Rectal smooth muscle tissue (tissue), 1 donor: ENCODE measurements at regions not wholly inside any gene's neighbourhood (a gene's known extent, or its start where the extent isn't known, plus 50 kb on each side); places are given as distances from the start of the nearest gene placed in this dataset.
"Not testable (repeated sequence)": the region's sequence is repeated elsewhere in the genome, so short reads cannot be mapped to it uniquely, and the experiment has no call there.

Source experiments
- H3K27ac ChIP-seq: one replicate; pipeline ENCODE4 v1.7.0; 2013; ENCODE audit warnings: low read depth, low read length, inconsistent platforms
- H3K27me3 ChIP-seq: one replicate; pipeline ENCODE4 v1.7.0; 2013; ENCODE audit warnings: low read length; ENCODE audit not compliant: control insufficient read depth, insufficient read depth
- H3K36me3 ChIP-seq: one replicate; pipeline ENCODE4 v1.7.0; 2013; ENCODE audit warnings: low read length; ENCODE audit not compliant: control insufficient read depth, insufficient read depth
- H3K4me1 ChIP-seq: one replicate; pipeline ENCODE4 v1.7.0; 2013; ENCODE audit warnings: low read length; ENCODE audit not compliant: control insufficient read depth, insufficient read depth
- H3K4me3 ChIP-seq: one replicate; pipeline ENCODE4 v1.7.0; 2013; ENCODE audit warnings: low read length
- H3K9ac ChIP-seq: one replicate; pipeline ENCODE4 v1.7.0; 2013; ENCODE audit warnings: low read length

DNA sequence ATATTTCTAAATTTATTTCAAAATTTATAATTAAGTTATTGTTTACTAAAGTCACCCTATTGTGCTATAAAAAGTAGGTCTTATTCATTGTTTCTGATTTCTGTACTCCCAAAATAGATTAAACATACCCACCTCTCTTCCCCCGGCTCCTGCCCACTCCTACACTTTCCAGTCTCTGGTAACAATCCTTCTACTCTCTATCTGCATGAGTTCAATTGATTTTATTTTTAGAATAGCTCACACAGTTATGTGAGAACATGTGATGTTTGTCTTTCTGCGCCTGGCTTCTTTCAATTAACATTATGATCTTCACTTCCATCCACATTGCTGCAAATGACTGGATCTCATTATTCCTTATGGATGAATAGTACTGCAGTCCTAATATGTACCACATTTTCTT, 269.3 kb downstream of the ACTRT1 start:
- no peaks in the 10 kb centered on the region for H3K27me3 ChIP-seq
- H3K27ac ChIP-seq = no peak overlapping the region
- H3K4me3 ChIP-seq = no peak overlapping the region
- no peak overlapping the region for H3K9ac ChIP-seq
- H3K36me3 ChIP-seq = no peaks in the 10 kb centered on the region
- H3K4me1 ChIP-seq = no peaks in the 10 kb centered on the region

DNA sequence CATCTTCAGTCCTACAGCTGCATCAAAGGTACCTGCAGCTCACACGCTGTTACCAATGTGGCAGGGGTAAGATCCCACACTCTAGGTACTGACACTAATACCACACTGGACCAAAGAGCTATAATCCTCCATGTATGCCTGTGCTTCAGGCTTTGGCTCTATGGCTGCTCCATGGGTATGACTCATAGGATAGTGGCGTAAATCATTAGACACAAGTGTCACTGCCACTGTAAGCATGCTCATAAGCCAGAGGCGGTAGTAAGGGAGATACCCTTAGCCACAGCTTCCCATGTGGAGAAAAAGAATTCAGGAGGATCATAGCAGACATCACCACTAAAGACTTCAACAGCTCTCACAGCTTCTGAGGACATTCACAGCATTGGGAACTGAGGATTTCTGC, 287.5 kb downstream of the ACTRT1 start:
- Histone ChIP-seq H3K9ac (no peak overlapping the region), H3K4me1 (no peaks in the 10 kb centered on the region), H3K27ac (no peak overlapping the region), H3K4me3 (no peak overlapping the region), H3K36me3 (no peaks in the 10 kb centered on the region), H3K27me3 (no peaks in the 10 kb centered on the region)

DNA sequence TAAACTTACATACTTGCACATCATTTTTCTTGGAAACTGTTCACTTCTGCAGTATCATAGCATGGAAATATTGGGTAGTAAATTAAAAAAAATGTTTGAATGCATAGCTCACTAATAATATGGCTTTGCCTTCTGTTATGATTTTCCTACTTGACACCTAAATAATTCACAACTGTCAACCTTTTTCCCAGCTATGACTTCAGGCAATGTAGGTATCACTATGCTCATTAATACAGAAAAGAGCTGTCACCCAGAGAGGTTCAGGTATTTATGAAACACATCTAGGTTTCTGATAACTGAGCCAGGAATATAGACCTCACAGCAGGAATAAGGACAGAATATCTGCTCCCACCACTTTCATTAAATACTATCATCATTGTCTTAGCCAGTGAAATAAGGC, 289.5 kb downstream of the ACTRT1 start:
- H3K36me3 ChIP-seq = no peaks in the 10 kb centered on the region
- H3K9ac ChIP-seq = no peak overlapping the region
- H3K4me1 ChIP-seq = no peaks in the 10 kb centered on the region
- no peak overlapping the region for H3K4me3 ChIP-seq
- H3K27ac ChIP-seq = no peak overlapping the region
- no peaks in the 10 kb centered on the region for H3K27me3 ChIP-seq

DNA sequence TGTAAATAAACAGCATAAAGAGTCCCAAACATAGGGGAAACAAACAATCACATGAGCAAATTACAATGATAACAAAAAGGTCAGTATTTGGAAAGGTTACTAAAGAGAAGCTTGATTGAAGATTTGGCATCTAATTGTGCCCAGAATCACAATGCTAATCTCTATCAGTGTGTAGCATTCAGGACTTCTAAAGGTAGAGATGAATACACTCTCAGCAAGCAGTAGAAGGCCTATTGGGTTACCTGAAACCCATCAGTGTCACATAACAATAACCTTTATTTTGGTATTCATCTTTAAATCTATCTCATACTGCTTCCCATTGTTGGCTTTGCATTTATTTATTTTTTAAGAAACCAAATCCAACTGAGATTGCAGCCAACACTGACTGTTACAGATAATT, 319.5 kb downstream of the ACTRT1 start:
- Histone ChIP-seq H3K36me3 (no peaks in the 10 kb centered on the region), H3K9ac (no peak overlapping the region), H3K4me1 (no peaks in the 10 kb centered on the region), H3K27ac (no peak overlapping the region), H3K27me3 (no peaks in the 10 kb centered on the region), H3K4me3 (no peak overlapping the region)

DNA sequence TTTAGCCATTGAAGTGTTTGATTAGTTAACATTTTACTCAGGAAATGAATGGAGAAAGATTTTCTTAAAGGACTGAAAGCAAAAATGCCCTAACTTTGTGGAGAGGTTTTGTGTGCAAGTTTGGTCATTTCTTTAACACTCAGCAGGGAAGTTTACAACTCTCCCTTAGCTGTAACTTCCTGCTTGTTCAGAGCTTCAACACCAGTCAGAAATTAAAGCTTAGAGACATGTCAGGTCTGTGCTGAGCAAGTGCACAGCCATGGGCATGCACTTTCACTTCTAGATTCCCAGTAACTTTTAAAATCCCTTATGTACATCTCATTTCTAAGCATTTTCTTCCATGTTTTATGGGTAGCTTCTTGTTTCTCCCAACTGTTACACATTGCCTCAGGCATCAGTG, 326.0 kb downstream of the ACTRT1 start:
- Histone ChIP-seq H3K4me3 (no peak overlapping the region), H3K27me3 (no peaks in the 10 kb centered on the region), H3K27ac (no peak overlapping the region), H3K9ac (no peak overlapping the region), H3K4me1 (no peaks in the 10 kb centered on the region), H3K36me3 (no peaks in the 10 kb centered on the region)

DNA sequence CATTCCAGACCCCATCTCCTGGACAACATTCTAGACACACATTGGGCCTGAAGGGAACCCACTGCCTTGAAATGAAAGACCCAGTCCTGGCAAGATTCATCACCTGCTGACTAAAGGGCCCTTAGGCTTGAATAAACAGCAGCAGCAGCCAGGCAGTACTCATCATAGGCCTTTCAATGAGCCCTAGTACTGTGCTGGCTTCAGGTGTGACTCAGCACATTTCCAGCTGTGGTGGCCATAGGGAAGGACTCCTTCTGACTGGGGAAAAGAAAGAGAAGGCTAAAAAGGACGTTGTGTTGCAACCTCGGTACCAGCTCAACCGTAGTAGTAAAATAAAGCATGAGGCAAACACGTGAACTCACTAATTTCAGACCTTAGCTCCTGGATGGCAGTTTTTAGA, 344.0 kb downstream of the ACTRT1 start:
- H3K4me1 ChIP-seq = no peaks in the 10 kb centered on the region
- no peak overlapping the region for H3K9ac ChIP-seq
- no peaks in the 10 kb centered on the region for H3K36me3 ChIP-seq
- no peak overlapping the region for H3K27ac ChIP-seq
- no peaks in the 10 kb centered on the region for H3K27me3 ChIP-seq
- H3K4me3 ChIP-seq = no peak overlapping the region

DNA sequence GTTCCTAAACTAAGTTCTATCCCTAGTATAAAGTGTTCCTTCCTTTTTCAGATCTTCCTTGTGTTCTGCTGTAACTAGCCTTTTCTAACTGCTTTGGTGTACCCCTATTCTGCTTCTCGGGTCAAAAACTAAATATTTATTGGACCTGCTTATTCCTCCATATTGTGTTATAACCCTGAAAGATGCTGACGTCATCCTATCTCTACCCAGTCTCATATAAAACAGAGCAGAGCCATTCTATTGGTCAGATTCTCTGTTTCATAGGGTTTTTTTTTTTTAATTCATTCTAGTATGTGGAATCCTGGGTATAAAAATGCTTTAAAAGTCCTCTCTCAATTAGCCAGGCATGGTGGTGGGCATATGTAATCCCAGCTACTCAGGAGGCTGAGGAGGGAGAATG, 349.7 kb downstream of the ACTRT1 start:
- no peaks in the 10 kb centered on the region for H3K36me3 ChIP-seq
- no peaks in the 10 kb centered on the region for H3K4me1 ChIP-seq
- no peak overlapping the region for H3K27ac ChIP-seq
- H3K27me3 ChIP-seq = no peaks in the 10 kb centered on the region
- no peak overlapping the region for H3K9ac ChIP-seq
- no peak overlapping the region for H3K4me3 ChIP-seq

DNA sequence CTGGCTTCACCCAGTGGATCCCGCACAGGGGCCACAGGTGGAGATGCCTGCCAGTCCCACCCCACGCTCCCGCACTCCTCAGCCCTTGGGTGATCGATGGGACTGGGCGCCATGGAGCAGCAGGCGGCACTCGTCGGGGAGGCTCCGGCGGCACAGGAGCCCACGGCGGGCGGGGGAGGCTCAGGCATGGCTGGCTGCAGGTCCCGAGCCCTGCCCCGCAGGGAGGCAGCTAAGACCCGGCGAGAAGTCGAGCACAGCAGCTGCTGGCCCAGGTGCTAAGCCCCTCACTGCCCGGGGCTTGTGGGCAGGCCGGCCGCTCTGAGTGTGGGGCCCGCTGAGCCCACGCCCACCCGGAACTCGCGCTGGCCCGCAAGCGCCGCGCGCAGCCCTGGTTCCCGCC, 389.3 kb downstream of the ACTRT1 start:
- not testable (repeated sequence) for H3K4me1 ChIP-seq, H3K27ac ChIP-seq, H3K27me3 ChIP-seq, H3K36me3 ChIP-seq, H3K9ac ChIP-seq, H3K4me3 ChIP-seq

DNA sequence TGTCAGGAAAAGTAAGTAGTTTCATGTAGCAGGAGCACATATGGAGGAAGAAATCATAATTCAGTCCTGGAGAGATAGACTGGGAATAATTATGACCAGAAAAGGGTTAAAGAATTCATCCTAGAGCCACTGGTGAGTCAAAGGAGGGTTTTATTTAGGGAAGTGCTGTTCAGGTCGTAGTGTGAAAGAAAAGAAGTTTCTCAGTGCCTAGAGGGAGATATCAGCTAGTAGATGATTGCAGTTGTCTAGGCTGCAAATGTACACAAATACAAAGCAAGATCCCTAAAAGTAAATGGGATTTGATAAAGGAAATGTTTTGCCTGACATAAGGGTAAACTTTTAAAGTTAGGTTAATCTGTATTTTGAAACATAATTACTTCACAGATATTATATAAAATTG, 403.2 kb downstream of the ACTRT1 start:
- Histone ChIP-seq H3K9ac (no peak overlapping the region), H3K36me3 (no peaks in the 10 kb centered on the region), H3K4me3 (no peak overlapping the region), H3K27ac (no peak overlapping the region), H3K4me1 (no peaks in the 10 kb centered on the region), H3K27me3 (no peaks in the 10 kb centered on the region)

DNA sequence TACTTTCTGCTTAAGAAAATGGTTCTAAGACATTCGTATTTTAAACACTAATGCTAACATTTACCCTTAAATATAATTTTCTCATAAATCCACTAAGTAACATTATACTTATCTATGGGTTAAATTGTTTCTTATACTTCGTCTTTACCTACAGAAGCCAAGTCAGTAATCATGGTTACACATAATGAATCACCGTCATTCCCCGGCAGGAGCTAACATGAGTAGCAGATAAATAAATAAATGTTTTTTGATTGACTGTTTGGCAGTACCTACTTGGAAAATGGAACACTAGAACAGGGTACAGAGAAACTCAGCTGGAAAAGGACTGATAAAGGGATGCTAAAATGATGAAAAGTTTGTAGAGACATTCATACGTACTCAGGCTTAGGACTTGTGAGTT, 430.4 kb downstream of the ACTRT1 start:
- Histone ChIP-seq H3K4me3 (no peak overlapping the region), H3K27ac (no peak overlapping the region), H3K4me1 (no peaks in the 10 kb centered on the region), H3K9ac (no peak overlapping the region), H3K27me3 (no peaks in the 10 kb centered on the region), H3K36me3 (no peaks in the 10 kb centered on the region)

DNA sequence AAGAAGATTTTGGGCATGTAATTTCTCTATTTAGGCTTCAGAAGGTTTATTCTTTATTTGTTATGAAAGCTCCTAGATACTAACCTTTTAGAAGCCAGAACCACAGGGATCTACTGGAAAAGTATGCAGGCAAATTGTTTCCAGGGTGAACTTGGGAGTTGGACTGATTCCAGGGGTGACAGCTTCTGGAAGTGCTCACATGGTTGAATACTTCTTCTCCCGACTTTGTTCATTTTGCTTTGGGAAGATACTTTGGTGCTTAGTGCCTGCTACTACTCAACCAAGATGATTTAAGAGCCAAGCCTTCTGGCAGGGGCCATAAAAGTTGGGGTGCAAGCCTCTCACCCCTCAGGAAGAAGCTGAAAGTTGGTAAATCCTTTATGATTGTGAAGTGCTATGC, 445.6 kb downstream of the ACTRT1 start:
- Histone ChIP-seq H3K9ac (no peak overlapping the region), H3K4me3 (no peak overlapping the region), H3K27ac (peak overlapping the region; percentile 63), H3K36me3 (no peaks in the 10 kb centered on the region), H3K4me1 (no peaks in the 10 kb centered on the region), H3K27me3 (no peaks in the 10 kb centered on the region)

DNA sequence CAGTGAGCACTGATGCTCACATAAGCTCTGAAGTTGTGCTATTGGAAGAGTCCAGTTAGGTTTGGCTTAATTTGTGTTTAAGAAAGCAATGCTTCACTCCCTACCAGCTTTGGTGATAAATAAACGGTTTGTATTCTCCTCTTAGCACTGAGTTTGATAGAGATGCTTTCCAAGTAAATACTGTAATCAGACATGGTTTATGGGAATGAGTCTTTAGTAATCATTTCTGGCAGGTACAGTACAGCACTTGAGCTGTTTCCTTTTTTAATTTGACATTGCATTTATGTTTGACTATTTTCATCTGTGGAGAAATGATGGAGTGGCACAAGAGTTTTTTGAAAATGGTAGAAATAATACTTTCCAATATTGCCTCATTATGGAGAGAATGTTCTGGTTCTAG, 455.3 kb downstream of the ACTRT1 start:
- H3K4me3 ChIP-seq = no peak overlapping the region

DNA sequence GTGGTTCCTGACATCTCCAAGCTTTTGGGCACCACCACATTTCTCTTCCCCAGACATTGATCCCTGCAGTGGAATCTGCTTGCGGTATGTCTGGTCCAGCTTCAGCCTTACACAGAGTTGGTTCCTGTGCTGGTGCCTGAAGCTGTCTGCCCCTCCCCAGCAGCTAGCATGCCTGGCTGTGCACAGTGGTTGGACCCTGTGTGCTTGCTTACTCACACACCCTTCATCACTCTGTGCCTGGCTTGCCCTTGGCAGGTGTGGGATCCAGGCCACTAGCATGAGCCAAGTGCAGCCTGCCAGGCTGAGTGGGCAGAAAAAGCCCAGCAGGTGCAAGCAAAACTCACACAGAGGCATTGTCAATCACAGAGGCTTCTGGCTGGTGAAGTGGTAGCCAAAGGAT, 473.8 kb downstream of the ACTRT1 start:
- H3K27me3 ChIP-seq = no peaks in the 10 kb centered on the region
- H3K4me3 ChIP-seq = no peak overlapping the region
- no peaks in the 10 kb centered on the region for H3K36me3 ChIP-seq
- H3K4me1 ChIP-seq = no peaks in the 10 kb centered on the region
- H3K9ac ChIP-seq = no peak overlapping the region
- H3K27ac ChIP-seq = no peak overlapping the region

More for the DNA sequence above, 455.3 kb downstream of the ACTRT1 start:
- Histone ChIP-seq H3K4me1 (no peaks in the 10 kb centered on the region), H3K27me3 (no peaks in the 10 kb centered on the region), H3K9ac (no peak overlapping the region), H3K27ac (no peak overlapping the region), H3K36me3 (no peaks in the 10 kb centered on the region)

DNA sequence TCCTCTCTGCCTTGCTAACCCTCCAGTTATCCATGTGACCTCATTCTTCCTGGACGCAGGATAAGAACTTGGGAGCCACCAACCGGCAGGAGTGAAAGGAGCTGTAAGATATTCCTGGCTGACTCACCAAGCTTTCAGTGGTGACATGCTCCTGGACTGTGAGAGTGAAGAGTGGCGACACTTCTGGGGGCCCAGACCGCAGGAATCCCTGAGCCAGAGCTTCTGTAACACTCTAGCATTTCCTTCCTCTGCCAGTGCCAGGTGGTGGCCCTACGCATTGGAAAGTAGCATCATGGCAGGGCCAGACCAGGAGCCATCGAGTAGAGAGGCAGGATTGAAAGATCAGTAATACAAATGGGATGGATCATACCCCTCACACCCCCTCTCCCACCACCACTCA, 474.3 kb downstream of the ACTRT1 start:
- Histone ChIP-seq H3K27ac (no peak overlapping the region), H3K4me1 (no peaks in the 10 kb centered on the region), H3K9ac (no peak overlapping the region), H3K4me3 (no peak overlapping the region), H3K36me3 (no peaks in the 10 kb centered on the region), H3K27me3 (no peaks in the 10 kb centered on the region)
